IMR-90 (cell line): ENCODE measurements at regions not wholly inside any gene's neighbourhood (a gene's known extent, or its start where the extent isn't known, plus 50 kb on each side); places are given as distances from the start of the nearest gene placed in this dataset.

Experiments used
- BHLHE40 ChIP-seq: fragments of 150-350 bp; IDR thresholded peaks from 2 replicates; pipeline ENCODE4 v1.6.1; 2016; ENCODE audit warnings: mild to moderate bottlenecking, low read depth, low read length
- CEBPB ChIP-seq: IDR thresholded peaks from 2 replicates; pipeline ENCODE4 v1.6.1; 2012; ENCODE audit warnings: low read depth, low read length, improper control_type of control experiment
- CHD1 ChIP-seq: IDR thresholded peaks from 2 replicates; pipeline ENCODE4 v1.6.1; 2012; ENCODE audit warnings: low read depth, low read length, improper control_type of control experiment
- MAZ ChIP-seq: IDR thresholded peaks from 2 replicates; pipeline ENCODE4 v1.6.1; 2012; ENCODE audit warnings: low read depth, mild to moderate bottlenecking, low read length, improper control_type of control experiment, moderate library complexity, borderline replicate concordance
- POLR2A ChIP-seq: IDR thresholded peaks from 2 replicates; pipeline ENCODE4 v1.6.1; 2012; ENCODE audit warnings: mild to moderate bottlenecking, low read depth, low read length
- RAD21 ChIP-seq: IDR thresholded peaks from 2 replicates; pipeline ENCODE4 v1.6.1; 2012; ENCODE audit warnings: low read length, improper control_type of control experiment
- RCOR1 ChIP-seq: IDR thresholded peaks from 2 replicates; pipeline ENCODE4 v1.6.1; 2012; ENCODE audit warnings: mild to moderate bottlenecking, low read length, improper control_type of control experiment; ENCODE audit not compliant: insufficient replicate concordance
- SMC3 ChIP-seq: fragments of 150-350 bp; IDR thresholded peaks from 2 replicates; pipeline ENCODE4 v1.6.1; 2016; ENCODE audit warnings: low read depth, mild to moderate bottlenecking, antibody characterized with exemption, low read length, moderate library complexity
- TF ChIP-seq, protein P1 (sequence below): conservative IDR thresholded peaks from 2 replicates; pipeline ENCODE4 v1.5.1; 2012; ENCODE audit warnings: mild to moderate bottlenecking, low read depth, low read length, improper control_type of control experiment
- TF ChIP-seq, protein P2 (sequence below): fragments of 150-350 bp; IDR thresholded peaks from 2 replicates; pipeline ENCODE4 v1.6.1; 2017; ENCODE audit warnings: mild to moderate bottlenecking, antibody characterized with exemption, low read length, low read depth

DNA sequence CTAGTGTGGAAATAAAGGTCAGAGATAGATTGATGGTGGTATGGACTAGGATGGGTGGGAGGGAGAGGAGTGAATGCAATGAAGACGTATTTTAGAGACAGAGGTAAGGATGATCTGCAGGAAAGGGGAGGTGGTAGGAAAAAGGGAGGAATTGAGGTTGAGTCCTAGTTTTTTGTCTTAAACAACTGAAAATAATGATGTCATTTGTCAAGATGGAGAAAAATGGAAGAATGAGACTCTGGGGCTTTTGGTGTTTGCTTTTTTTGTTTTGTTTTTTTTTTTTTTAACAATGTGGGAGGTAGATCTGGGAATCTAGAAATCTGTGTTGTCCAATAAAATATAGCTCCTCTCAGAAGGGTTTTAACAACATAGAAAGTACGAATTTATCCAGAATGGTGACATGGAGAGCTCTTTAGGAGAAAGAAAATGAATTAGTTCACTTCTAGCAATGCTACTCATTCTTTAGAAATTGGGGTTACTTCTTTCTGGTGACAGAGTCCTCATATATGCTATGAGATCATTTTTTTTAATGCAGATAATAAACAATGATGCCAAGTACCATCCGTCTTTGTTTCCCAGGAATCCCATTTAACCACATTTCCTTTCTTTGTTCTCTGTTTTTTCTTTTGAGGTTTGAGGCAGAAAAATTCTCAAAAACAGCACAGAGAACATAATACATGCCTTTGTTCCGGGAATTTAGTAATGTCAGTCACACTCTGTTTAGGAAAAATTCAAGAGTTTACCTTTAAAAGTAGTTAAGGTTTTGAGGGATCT, 225.3 kb upstream of the COX10 start:
- TF ChIP-seq, protein P1, sequence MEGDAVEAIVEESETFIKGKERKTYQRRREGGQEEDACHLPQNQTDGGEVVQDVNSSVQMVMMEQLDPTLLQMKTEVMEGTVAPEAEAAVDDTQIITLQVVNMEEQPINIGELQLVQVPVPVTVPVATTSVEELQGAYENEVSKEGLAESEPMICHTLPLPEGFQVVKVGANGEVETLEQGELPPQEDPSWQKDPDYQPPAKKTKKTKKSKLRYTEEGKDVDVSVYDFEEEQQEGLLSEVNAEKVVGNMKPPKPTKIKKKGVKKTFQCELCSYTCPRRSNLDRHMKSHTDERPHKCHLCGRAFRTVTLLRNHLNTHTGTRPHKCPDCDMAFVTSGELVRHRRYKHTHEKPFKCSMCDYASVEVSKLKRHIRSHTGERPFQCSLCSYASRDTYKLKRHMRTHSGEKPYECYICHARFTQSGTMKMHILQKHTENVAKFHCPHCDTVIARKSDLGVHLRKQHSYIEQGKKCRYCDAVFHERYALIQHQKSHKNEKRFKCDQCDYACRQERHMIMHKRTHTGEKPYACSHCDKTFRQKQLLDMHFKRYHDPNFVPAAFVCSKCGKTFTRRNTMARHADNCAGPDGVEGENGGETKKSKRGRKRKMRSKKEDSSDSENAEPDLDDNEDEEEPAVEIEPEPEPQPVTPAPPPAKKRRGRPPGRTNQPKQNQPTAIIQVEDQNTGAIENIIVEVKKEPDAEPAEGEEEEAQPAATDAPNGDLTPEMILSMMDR = no peak
- TF ChIP-seq MAZ = no peak
- TF ChIP-seq SMC3 = no peak
- TF ChIP-seq POLR2A = no peak
- no peak for TF ChIP-seq RAD21
- TF ChIP-seq CEBPB = no peak
- TF ChIP-seq CHD1 = no peak
- no peak for TF ChIP-seq RCOR1
- TF ChIP-seq, protein P2, sequence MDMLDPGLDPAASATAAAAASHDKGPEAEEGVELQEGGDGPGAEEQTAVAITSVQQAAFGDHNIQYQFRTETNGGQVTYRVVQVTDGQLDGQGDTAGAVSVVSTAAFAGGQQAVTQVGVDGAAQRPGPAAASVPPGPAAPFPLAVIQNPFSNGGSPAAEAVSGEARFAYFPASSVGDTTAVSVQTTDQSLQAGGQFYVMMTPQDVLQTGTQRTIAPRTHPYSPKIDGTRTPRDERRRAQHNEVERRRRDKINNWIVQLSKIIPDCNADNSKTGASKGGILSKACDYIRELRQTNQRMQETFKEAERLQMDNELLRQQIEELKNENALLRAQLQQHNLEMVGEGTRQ = no peak
- TF ChIP-seq BHLHE40 = no peak
